Neural crest cell (in vitro differentiated cells): ENCODE measurements at regions not wholly inside any gene's neighbourhood (a gene's known extent, or its start where the extent isn't known, plus 50 kb on each side); places are given as distances from the start of the nearest gene placed in this dataset.
"Not testable (repeated sequence)": the region's sequence is repeated elsewhere in the genome, so short reads cannot be mapped to it uniquely, and the experiment has no call there.

ENCODE experiments used
- DNase-seq: peaks from one replicate; pipeline ENCODE4 v3.0.0; 2021; ENCODE audit warnings: low read depth, mixed read lengths, low spot score
- H3K27ac Mint-ChIP-seq: one replicate; pipeline ENCODE4 v1.8.0; 2021; ENCODE audit warnings: mild to moderate bottlenecking, mixed read lengths; ENCODE audit not compliant: unreplicated experiment
- H3K27me3 Mint-ChIP-seq: 2 replicates; pipeline ENCODE4 v1.8.0; 2021; ENCODE audit warnings: low read depth, mild to moderate bottlenecking, mixed read lengths
- H3K36me3 Mint-ChIP-seq: 2 replicates; pipeline ENCODE4 v1.8.0; 2021; ENCODE audit warnings: low read depth, mild to moderate bottlenecking, mixed read lengths
- H3K4me1 Mint-ChIP-seq: 2 replicates; pipeline ENCODE4 v1.8.0; 2021; ENCODE audit warnings: mixed read lengths
- H3K4me3 Mint-ChIP-seq: one replicate; pipeline ENCODE4 v1.8.0; 2021; ENCODE audit warnings: mild to moderate bottlenecking, mixed read lengths
- H3K9me3 Mint-ChIP-seq: 2 replicates; pipeline ENCODE4 v1.8.0; 2021; ENCODE audit warnings: mixed read lengths
- CTCF ChIP-seq: fragments of 200-600 bp; sonication (generic); conservative IDR thresholded peaks from 2 replicates; pipeline ENCODE4 v1.5.0; 2021; ENCODE audit warnings: antibody characterized with exemption, mild to moderate bottlenecking

- no peaks in the 10 kb centered on the region for H3K36me3 Mint-ChIP-seq
- no peak for TF ChIP-seq CTCF
- no peaks in the 10 kb centered on the region for H3K27me3 Mint-ChIP-seq
- H3K9me3 Mint-ChIP-seq = peaks cover 6% of the 10 kb centered on the region
- no peaks in the 10 kb centered on the region for H3K4me1 Mint-ChIP-seq
- no peak overlapping the region for H3K27ac Mint-ChIP-seq
- H3K4me3 Mint-ChIP-seq = no peak overlapping the region
- no peak for DNase-seq
These were observed 86.3 kb upstream of the NID2 start for GRCh38 chr14:52154992-52155650.

GRCh38 chr14:52153939-52154338 is 85.1 kb upstream of the NID2 start:
- Mint-ChIP-seq H3K4me1 (no peaks in the 10 kb centered on the region), H3K27ac (no peak overlapping the region), H3K9me3 (peaks cover 6% of the 10 kb centered on the region), H3K36me3 (no peaks in the 10 kb centered on the region), H3K27me3 (no peaks in the 10 kb centered on the region), H3K4me3 (no peak overlapping the region)
- no peak for DNase-seq
- no peak for TF ChIP-seq CTCF

- peaks cover 9% of the 10 kb centered on the region for H3K9me3 Mint-ChIP-seq
- no peak overlapping the region for H3K27ac Mint-ChIP-seq
- peaks cover 5% of the 10 kb centered on the region for H3K4me1 Mint-ChIP-seq
- DNase-seq = no peak
- no peaks in the 10 kb centered on the region for H3K36me3 Mint-ChIP-seq
- H3K27me3 Mint-ChIP-seq = no peaks in the 10 kb centered on the region
- no peak for TF ChIP-seq CTCF
- no peak overlapping the region for H3K4me3 Mint-ChIP-seq
These were observed 81.3 kb upstream of the NID2 start for GRCh38 chr14:52150162-52150561.

GRCh38 chr14:52148371-52148770 is 79.5 kb upstream of the NID2 start:
- H3K27me3 Mint-ChIP-seq = no peaks in the 10 kb centered on the region
- no peak for TF ChIP-seq CTCF
- H3K9me3 Mint-ChIP-seq = peaks cover 14% of the 10 kb centered on the region
- no peak for DNase-seq
- H3K36me3 Mint-ChIP-seq = no peaks in the 10 kb centered on the region
- H3K27ac Mint-ChIP-seq = no peak overlapping the region
- H3K4me1 Mint-ChIP-seq = peaks cover 5% of the 10 kb centered on the region
- no peak overlapping the region for H3K4me3 Mint-ChIP-seq

- H3K4me1 Mint-ChIP-seq = peaks cover 5% of the 10 kb centered on the region
- no peak overlapping the region for H3K4me3 Mint-ChIP-seq
- H3K27me3 Mint-ChIP-seq = no peaks in the 10 kb centered on the region
- no peak for DNase-seq
- TF ChIP-seq CTCF = no peak
- no peaks in the 10 kb centered on the region for H3K36me3 Mint-ChIP-seq
- peaks cover 8% of the 10 kb centered on the region for H3K9me3 Mint-ChIP-seq
- H3K27ac Mint-ChIP-seq = no peak overlapping the region
These were observed 77.6 kb upstream of the NID2 start for GRCh38 chr14:52146504-52146903.

- not testable (repeated sequence) for H3K4me3 Mint-ChIP-seq, H3K27me3 Mint-ChIP-seq, DNase-seq, H3K4me1 Mint-ChIP-seq, H3K27ac Mint-ChIP-seq, H3K36me3 Mint-ChIP-seq, H3K9me3 Mint-ChIP-seq
These were observed 75.2 kb upstream of the NID2 start for GRCh38 chr14:52144099-52144498.
